K562 (cell line): ENCODE measurements at regions not wholly inside any gene's neighbourhood (a gene's known extent, or its start where the extent isn't known, plus 50 kb on each side); places are given as distances from the start of the nearest gene placed in this dataset.

Source experiments
- ATAC-seq: fragments of 200-7000 bp; cut with Tn5 transposase; 3 replicates; pipeline ENCODE4 v1.9.1; 2020; ENCODE audit warnings: moderate library complexity
- BruUV-seq: library from RNA; stranded (reverse); fragments of 400-500 nt; replicated peaks from 2 replicates; lab custom pipeline; 2021; lab: Mats Ljungman, UMichigan
- CTCF ChIA-PET: fragments of 300-600 bp; formaldehyde crosslinking; extraction: SDS; loops from one replicate; lab custom pipeline; 2021; ENCODE audit warnings: low intra/inter-chr PET ratio; lab: Yijun Ruan, JAX
- POLR2A ChIA-PET: fragments of 300-600, 350-650 bp; sonication (Branson Sonifier 250); formaldehyde crosslinking; extraction: SDS; loops from one replicate; lab custom pipeline; 2021; ENCODE audit warnings: antibody characterized with exemption, inconsistent platforms; lab: Yijun Ruan, JAX
- DNase-seq, 4 experiments: peaks; one replicate each; pipeline versions ENCODE4 v3.0.0 to v3.0.0-alpha.2; 2011 to 2018; ENCODE audit warnings: low spot score in 3 of 4, mixed read lengths in 3 of 4; ENCODE audit errors: extremely low read depth in 1 of 4
- FAIRE-seq: peaks from 2 replicates; lab custom pipeline; 2011; peaks lifted over from hg19 to GRCh38; lab: Jason Lieb, UNC
- H2AFZ ChIP-seq: 2 replicates; pipeline ENCODE4 v1.6.0; 2011; ENCODE audit warnings: low read depth, low read length, control low read depth, inconsistent platforms
- H3K27ac ChIP-seq: fragments of 200-600 bp; 3 replicates; pipeline ENCODE4 v1.8.0; 2011; ENCODE audit warnings: low read depth, mild to moderate bottlenecking, control low read depth, inconsistent platforms, low read length, moderate library complexity, mixed read lengths; ENCODE audit errors: extremely low read depth
- H3K27me3 ChIP-seq, 2 experiments: fragments of 300-600 bp in 1 of 2; 2 replicates in 1 of 2; 3 replicates in 1 of 2; pipeline versions ENCODE4 v1.6.0 to v1.8.0; 2011; ENCODE audit warnings: inconsistent platforms in 2 of 2, low read length in 2 of 2, mild to moderate bottlenecking in 1 of 2, mixed read lengths in 1 of 2, moderate library complexity in 1 of 2; ENCODE audit not compliant: control insufficient read depth in 2 of 2, insufficient read depth in 2 of 2
- H3K36me3 ChIP-seq: fragments of 300-600 bp; 3 replicates; pipeline ENCODE4 v1.8.0; 2011; ENCODE audit warnings: mild to moderate bottlenecking, low read length, inconsistent platforms; ENCODE audit not compliant: control insufficient read depth, insufficient read depth
- H3K4me1 ChIP-seq, 2 experiments: fragments of 200-600 bp in 1 of 2; replicated peaks in 1 of 2; 2 replicates in 1 of 2; 3 replicates in 1 of 2; pipeline versions ENCODE4 v1.5.1 to v1.8.0; 2011; ENCODE audit warnings: inconsistent platforms in 2 of 2, low read length in 2 of 2, mild to moderate bottlenecking in 1 of 2, mixed read lengths in 1 of 2, moderate library complexity in 1 of 2; ENCODE audit not compliant: control insufficient read depth in 2 of 2, insufficient read depth in 2 of 2
- H3K4me2 ChIP-seq: 2 replicates; pipeline ENCODE4 v1.6.1; 2011; ENCODE audit warnings: low read length, control low read depth, inconsistent platforms, mixed read lengths; ENCODE audit not compliant: insufficient read depth
- H3K4me3 ChIP-seq: fragments of 200-600 bp; sonication (generic), shearing (Covaris generic); 2 replicates; pipeline ENCODE4 v1.5.1; 2016; ENCODE audit warnings: control low read depth, inconsistent platforms
- H3K79me2 ChIP-seq: fragments of 200-600 bp; 3 replicates; pipeline ENCODE4 v1.8.0; 2011; ENCODE audit warnings: low read length, inconsistent platforms; ENCODE audit not compliant: control insufficient read depth, insufficient read depth
- H3K9ac ChIP-seq, 2 experiments: 2 replicates each; pipeline versions ENCODE4 v1.6.0 to v1.6.1; 2011; ENCODE audit warnings: low read depth in 2 of 2, low read length in 2 of 2, control low read depth in 1 of 2, inconsistent platforms in 1 of 2, mild to moderate bottlenecking in 1 of 2, mixed read lengths in 1 of 2; ENCODE audit not compliant: insufficient read depth in 1 of 2
- H3K9me1 ChIP-seq: one replicate; pipeline ENCODE4 v1.6.0; 2011; ENCODE audit warnings: inconsistent platforms, mild to moderate bottlenecking, low read length, moderate library complexity; ENCODE audit not compliant: control insufficient read depth, insufficient read depth
- H3K9me3 ChIP-seq: replicated peaks from 2 replicates; pipeline ENCODE4 v1.5.1; 2011; ENCODE audit warnings: low read depth, low read length, inconsistent platforms; ENCODE audit not compliant: control insufficient read depth, insufficient read depth
- H4K20me1 ChIP-seq: replicated peaks from 2 replicates; pipeline ENCODE4 v1.6.1; 2011; ENCODE audit warnings: low read length, inconsistent platforms, mixed read lengths; ENCODE audit not compliant: control insufficient read depth, insufficient read depth
- ATF1 ChIP-seq, 2 experiments: fragments of 450-650 bp in 1 of 2; IDR thresholded peaks; 2 replicates each; pipeline ENCODE4 v1.6.1; 2016; ENCODE audit warnings: missing compliant biosample characterization in 1 of 2, missing genetic modification characterization in 1 of 2
- IRF2 ChIP-seq: sonication (generic); formaldehyde crosslinking; IDR thresholded peaks from 2 replicates; pipeline ENCODE4 v1.8.1; 2022; ENCODE audit warnings: mild to moderate bottlenecking, missing genetic modification reagents
- PYGO2 ChIP-seq: fragments of 450-650 bp; IDR thresholded peaks from 2 replicates; pipeline ENCODE4 v1.6.1; 2016; ENCODE audit warnings: mild to moderate bottlenecking, missing genetic modification characterization, moderate library complexity, missing compliant biosample characterization
- SMARCA5 ChIP-seq: fragments of 450-650 bp; IDR thresholded peaks from 2 replicates; pipeline ENCODE4 v1.6.1; 2016
- TAF15 ChIP-seq: fragments of 200-400 bp; formaldehyde crosslinking; IDR thresholded peaks from 2 replicates; pipeline ENCODE4 v1.6.1; 2017; ENCODE audit warnings: mild to moderate bottlenecking, low read depth, low read length, moderate library complexity
- TOE1 ChIP-seq, 2 experiments: fragments of 450-650 bp in 1 of 2; sonication (generic) in 1 of 2; formaldehyde crosslinking in 1 of 2; IDR thresholded peaks; 2 replicates each; pipeline versions ENCODE4 v1.7.1 to v1.8.0; 2016 to 2022; ENCODE audit warnings: borderline replicate concordance in 2 of 2, mild to moderate bottlenecking in 2 of 2, antibody characterized with exemption in 1 of 2, inconsistent platforms in 1 of 2, low read depth in 1 of 2, missing genetic modification reagents in 1 of 2, moderate library complexity in 1 of 2
- ZKSCAN1 ChIP-seq: fragments of 150-350 bp; IDR thresholded peaks from 2 replicates; pipeline ENCODE4 v1.6.1; 2016; ENCODE audit warnings: low read depth, low read length
- ZKSCAN3 ChIP-seq: fragments of 250-450 bp; sonication (Bioruptor Pico); IDR thresholded peaks from 2 replicates; pipeline ENCODE4 v1.4.0; 2020
- ZNF212 ChIP-seq: fragments of 450-650 bp; formaldehyde crosslinking; IDR thresholded peaks from 2 replicates; pipeline ENCODE4 v1.4.0; 2020; ENCODE audit warnings: mild to moderate bottlenecking
- WGBS: fragments of 100-300 bp; shearing (Covaris generic); methylation state at CpG from one replicate; pipeline ENCODE4 v1.1.6; 2016; ENCODE audit warnings: low coverage, mixed read lengths; ENCODE audit not compliant: insufficient coverage; ENCODE audit errors: missing lambda C conversion rate; 5-methylcytosine and 5-hydroxymethylcytosine counted together
- in situ Hi-C: fragments of 300-500 bp; cut with MboI; formaldehyde crosslinking; loops from 4 replicates; pipeline ENCODE4 v1.15.0; 2018; ENCODE audit warnings: inconsistent platforms, mixed read lengths
- intact Hi-C: fragments of 100-400 bp; cut with micrococcal nuclease; formaldehyde crosslinking; loops from 2 replicates; pipeline ENCODE4 v1.14.2; 2022
- TF ChIP-seq, protein P1 (sequence below): sonication (generic); formaldehyde crosslinking; IDR thresholded peaks from 2 replicates; pipeline ENCODE4 v1.9.0; 2022; ENCODE audit warnings: mild to moderate bottlenecking, missing genetic modification reagents
- TF ChIP-seq, protein P2 (sequence below): IDR thresholded peaks from 3 replicates; pipeline ENCODE4 v1.6.1; 2011; ENCODE audit warnings: borderline replicate concordance, mild to moderate bottlenecking, moderate library complexity; ENCODE audit not compliant: insufficient read length; ENCODE audit errors: extremely low read depth

DNA sequence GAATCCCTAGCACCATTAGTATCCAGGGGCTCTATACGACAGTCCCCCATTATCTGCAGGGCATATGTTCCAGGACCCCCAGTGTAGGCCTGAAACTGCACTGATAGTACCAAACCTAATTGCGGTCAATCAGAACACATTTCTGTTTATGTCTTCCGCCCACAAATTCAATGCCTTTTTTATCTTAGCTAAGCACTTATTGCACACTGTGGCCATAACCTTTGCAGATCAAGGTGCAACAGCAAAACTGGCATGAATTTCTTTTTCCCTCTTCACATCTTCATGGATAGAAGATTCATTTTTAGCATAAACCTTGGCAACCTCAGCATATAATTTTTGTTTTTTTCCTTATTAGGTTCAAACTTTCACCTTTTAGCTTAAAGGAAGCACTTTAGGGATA is 361.1 kb downstream of the DEPDC1B start:
- DNase-seq (no peak), FAIRE-seq (no peak), ATAC-seq (no peak)
- H3K4me3 ChIP-seq: no peak overlapping the region
- H3K4me1 ChIP-seq: no peaks in the 10 kb centered on the region
- no peaks in the 10 kb centered on the region for H3K36me3 ChIP-seq
- no peak overlapping the region for H3K27ac ChIP-seq
- no peaks in the 10 kb centered on the region for H3K27me3 ChIP-seq
- intact Hi-C loops: no loop called here
- no peaks in the 10 kb centered on the region for H3K9me1 ChIP-seq
- no peaks in the 10 kb centered on the region for H3K79me2 ChIP-seq
- H3K9ac ChIP-seq: no peak overlapping the region
- ChIA-PET POLR2A (no interaction called here), CTCF (no interaction called here)
- 2% methylated on average over 3 of the region's 3 CpGs for WGBS
- no TSS peak for BruUV-seq
- no peaks in the 10 kb centered on the region for H4K20me1 ChIP-seq
- no peaks in the 10 kb centered on the region for H3K9me3 ChIP-seq
- in situ Hi-C loops: no loop called here
- no peak overlapping the region for H2AFZ ChIP-seq
- no peak overlapping the region for H3K4me2 ChIP-seq
- TF ChIP-seq, protein P1, sequence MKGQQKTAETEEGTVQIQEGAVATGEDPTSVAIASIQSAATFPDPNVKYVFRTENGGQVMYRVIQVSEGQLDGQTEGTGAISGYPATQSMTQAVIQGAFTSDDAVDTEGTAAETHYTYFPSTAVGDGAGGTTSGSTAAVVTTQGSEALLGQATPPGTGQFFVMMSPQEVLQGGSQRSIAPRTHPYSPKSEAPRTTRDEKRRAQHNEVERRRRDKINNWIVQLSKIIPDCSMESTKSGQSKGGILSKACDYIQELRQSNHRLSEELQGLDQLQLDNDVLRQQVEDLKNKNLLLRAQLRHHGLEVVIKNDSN (CRISPR knock-in tag): no peak
- TF ChIP-seq, protein P2, sequence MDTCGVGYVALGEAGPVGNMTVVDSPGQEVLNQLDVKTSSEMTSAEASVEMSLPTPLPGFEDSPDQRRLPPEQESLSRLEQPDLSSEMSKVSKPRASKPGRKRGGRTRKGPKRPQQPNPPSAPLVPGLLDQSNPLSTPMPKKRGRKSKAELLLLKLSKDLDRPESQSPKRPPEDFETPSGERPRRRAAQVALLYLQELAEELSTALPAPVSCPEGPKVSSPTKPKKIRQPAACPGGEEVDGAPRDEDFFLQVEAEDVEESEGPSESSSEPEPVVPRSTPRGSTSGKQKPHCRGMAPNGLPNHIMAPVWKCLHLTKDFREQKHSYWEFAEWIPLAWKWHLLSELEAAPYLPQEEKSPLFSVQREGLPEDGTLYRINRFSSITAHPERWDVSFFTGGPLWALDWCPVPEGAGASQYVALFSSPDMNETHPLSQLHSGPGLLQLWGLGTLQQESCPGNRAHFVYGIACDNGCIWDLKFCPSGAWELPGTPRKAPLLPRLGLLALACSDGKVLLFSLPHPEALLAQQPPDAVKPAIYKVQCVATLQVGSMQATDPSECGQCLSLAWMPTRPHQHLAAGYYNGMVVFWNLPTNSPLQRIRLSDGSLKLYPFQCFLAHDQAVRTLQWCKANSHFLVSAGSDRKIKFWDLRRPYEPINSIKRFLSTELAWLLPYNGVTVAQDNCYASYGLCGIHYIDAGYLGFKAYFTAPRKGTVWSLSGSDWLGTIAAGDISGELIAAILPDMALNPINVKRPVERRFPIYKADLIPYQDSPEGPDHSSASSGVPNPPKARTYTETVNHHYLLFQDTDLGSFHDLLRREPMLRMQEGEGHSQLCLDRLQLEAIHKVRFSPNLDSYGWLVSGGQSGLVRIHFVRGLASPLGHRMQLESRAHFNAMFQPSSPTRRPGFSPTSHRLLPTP: no peak
- no peak for TF ChIP-seq ZKSCAN3 (CRISPR knock-in tag)
- no peak for TF ChIP-seq ATF1 (CRISPR knock-in tag; IDR thresholded peaks at IDR 0.05)
- TF ChIP-seq ATF1 (tag; IDR thresholded peaks at IDR 0.05): no peak
- TF ChIP-seq ZKSCAN1: no peak
- TF ChIP-seq TAF15: no peak
- no peak for TF ChIP-seq TOE1 (IDR thresholded peaks at IDR 0.05; ENCODE audit: borderline replicate concordance)
- TF ChIP-seq TOE1 (CRISPR knock-in tag; IDR thresholded peaks at IDR 0.05; ENCODE audit: borderline replicate concordance, low read depth): no peak
- no peak for TF ChIP-seq PYGO2
- TF ChIP-seq IRF2 (CRISPR knock-in tag): no peak
- no peak for TF ChIP-seq ZNF212 (CRISPR knock-in tag)
- no peak for TF ChIP-seq SMARCA5
